Testis (tissue), 2 donors: ENCODE measurements at regions not wholly inside any gene's neighbourhood (a gene's known extent, or its start where the extent isn't known, plus 50 kb on each side); places are given as distances from the start of the nearest gene placed in this dataset.
A peak's percentile ranks its signal among the peaks of the same experiment; 100 is the strongest.

Source experiments
- DNase-seq: peaks from one replicate; pipeline ENCODE4 v3.0.0-alpha.2; 2019
- H3K27ac ChIP-seq, 2 donors: fragments of 200-600 bp; sonication (generic); one replicate each; pipeline ENCODE4 v1.5.1; 2019
- H3K27me3 ChIP-seq: fragments of 200-600 bp; sonication (generic); one replicate; pipeline ENCODE4 v1.5.1; 2019
- H3K36me3 ChIP-seq: fragments of 200-600 bp; sonication (generic); one replicate; pipeline ENCODE4 v1.5.1; 2017; ENCODE audit warnings: low read depth; ENCODE audit errors: missing control alignments
- H3K4me1 ChIP-seq: fragments of 200-600 bp; sonication (generic); one replicate; pipeline ENCODE4 v1.5.1; 2019
- H3K4me3 ChIP-seq, 2 donors: fragments of 200-600 bp; sonication (generic); one replicate each; pipeline ENCODE4 v1.5.1; 2017 to 2019
- H3K9me3 ChIP-seq: fragments of 200-600 bp; sonication (generic); one replicate; pipeline ENCODE4 v1.5.1; 2017
- CTCF ChIP-seq, 3 experiments: fragments of 450-650 bp in 2 of 3; fragments of 200-600 bp in 1 of 3; sonication (generic) in 1 of 3; IDR thresholded peaks; one replicate each; pipeline ENCODE4 v1.5.1; 2016 to 2019; ENCODE audit warnings: antibody characterized with exemption in 3 of 3, mild to moderate bottlenecking in 2 of 3, moderate library complexity in 1 of 3
- POLR2A ChIP-seq: fragments of 450-650 bp; IDR thresholded peaks from one replicate; pipeline ENCODE4 v1.6.1; 2017; ENCODE audit warnings: antibody characterized with exemption, mild to moderate bottlenecking, moderate library complexity
- WGBS, 2 donors: methylation state at CpG; one replicate each; pipeline ENCODE4 v1.1.5; 2018; 5-methylcytosine and 5-hydroxymethylcytosine counted together
- intact Hi-C: fragments of 100-400 bp; cut with DNase I; formaldehyde crosslinking; loops from one replicate; pipeline ENCODE4 v1.15.1; 2023; ENCODE audit warnings: low total_unique reads

- TF ChIP-seq CTCF (IDR thresholded peaks at IDR 0.05) (no peak), POLR2A (no peak)
- H3K9me3 ChIP-seq = no peaks in the 10 kb centered on the region
- WGBS, 2 donors = 93 to 95% methylated on average over 7 of the region's 7 CpGs
- no peaks in the 10 kb centered on the region for H3K36me3 ChIP-seq
- no peaks in the 10 kb centered on the region for H3K27me3 ChIP-seq
- H3K27ac ChIP-seq = no peak overlapping the region
- H3K4me1 ChIP-seq = no peaks in the 10 kb centered on the region
- intact Hi-C loops = no loop called here
- no peak for DNase-seq
- no peak overlapping the region for H3K4me3 ChIP-seq
These were observed 63.9 kb upstream of the ST8SIA6 start for GRCh38 chr10:17518338-17518737.

- intact Hi-C loops = no loop called here
- H3K27ac ChIP-seq = no peak overlapping the region
- no peak overlapping the region for H3K4me3 ChIP-seq
- H3K27me3 ChIP-seq = no peaks in the 10 kb centered on the region
- no peak for DNase-seq
- H3K9me3 ChIP-seq = no peaks in the 10 kb centered on the region
- no peaks in the 10 kb centered on the region for H3K36me3 ChIP-seq
- TF ChIP-seq CTCF (IDR thresholded peaks at IDR 0.05) (no peak), POLR2A (no peak)
- 83% methylated on average over 6 of the region's 6 CpGs for WGBS, 2 donors
- H3K4me1 ChIP-seq = no peaks in the 10 kb centered on the region
These were observed 62.0 kb upstream of the ST8SIA6 start for GRCh38 chr10:17516376-17516775.

- H3K27me3 ChIP-seq = no peaks in the 10 kb centered on the region
- intact Hi-C loops = no loop called here
- WGBS, 2 donors = 65 to 75% methylated on average over 5 of the region's 5 CpGs
- no peak overlapping the region for H3K27ac ChIP-seq
- no peaks in the 10 kb centered on the region for H3K36me3 ChIP-seq
- no peak overlapping the region for H3K4me3 ChIP-seq
- no peak for TF ChIP-seq CTCF (IDR thresholded peaks at IDR 0.05)
- H3K9me3 ChIP-seq = no peaks in the 10 kb centered on the region
- peak; percentile 46 for DNase-seq
- H3K4me1 ChIP-seq = no peaks in the 10 kb centered on the region
These were observed 58.1 kb upstream of the ST8SIA6 start for GRCh38 chr10:17512341-17513001.

DNA sequence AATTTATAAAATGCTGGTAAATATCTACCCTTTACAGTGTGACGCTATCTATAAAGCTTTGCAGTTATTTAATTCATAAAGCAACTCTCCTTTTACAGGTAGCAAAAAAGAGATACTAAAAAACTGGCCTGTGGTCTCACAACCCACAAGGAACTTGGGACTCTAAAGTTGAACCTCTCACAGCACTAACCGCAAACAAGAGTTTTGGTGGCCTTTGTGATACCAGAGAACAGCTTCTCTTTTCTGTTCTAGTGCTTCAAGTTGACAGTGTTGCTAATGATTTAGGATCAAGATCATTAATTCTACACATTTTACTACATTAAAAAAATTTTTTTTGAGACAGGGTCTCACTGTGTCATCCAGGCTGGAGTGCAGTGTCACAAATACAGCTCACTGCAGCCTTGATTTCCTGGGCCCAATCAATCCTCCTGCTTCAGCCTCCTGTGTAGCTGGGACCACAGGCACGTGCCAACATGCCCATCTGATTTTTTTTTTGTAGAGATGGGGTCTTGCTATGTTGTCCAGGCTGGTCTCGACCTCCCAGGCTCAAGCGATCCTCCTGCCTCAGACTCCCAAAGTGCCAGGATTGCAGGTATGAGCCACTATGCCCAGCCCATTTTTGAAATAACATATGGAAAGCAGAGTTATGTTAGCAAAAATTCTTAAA is 56.0 kb upstream of the ST8SIA6 start:
- 92% methylated on average over 5 of the region's 5 CpGs for WGBS, 2 donors

More for the DNA sequence above, 56.0 kb upstream of the ST8SIA6 start:
- H3K4me3 ChIP-seq = no peak overlapping the region
- no peaks in the 10 kb centered on the region for H3K36me3 ChIP-seq
- no peaks in the 10 kb centered on the region for H3K4me1 ChIP-seq
- TF ChIP-seq POLR2A = no peak
- no peak for TF ChIP-seq CTCF (IDR thresholded peaks at IDR 0.05)
- no peak for DNase-seq
- H3K27ac ChIP-seq = no peak overlapping the region
- no peaks in the 10 kb centered on the region for H3K9me3 ChIP-seq
- intact Hi-C loops = no loop called here
- H3K27me3 ChIP-seq = no peaks in the 10 kb centered on the region
